ENCODE measurements at regions not wholly inside any gene's neighbourhood (a gene's known extent, or its start where the extent isn't known, plus 50 kb on each side); places are given as distances from the start of the nearest gene placed in this dataset.
"Not testable (repeated sequence)": the region's sequence is repeated elsewhere in the genome, so short reads cannot be mapped to it uniquely, and the experiment has no call there.

- DNase-seq: no peak
Measured at GRCh38 chr2:203585516-203585915, 50.4 kb upstream of the RAPH1 start.

GRCh38 chr2:203586206-203586605, 51.1 kb upstream of the RAPH1 start:
- no peak for DNase-seq

GRCh38 chr2:203586696-203587095, 51.6 kb upstream of the RAPH1 start:
- DNase-seq: no peak

- DNase-seq: no peak
Measured at GRCh38 chr2:203590496-203590895, 55.4 kb upstream of the RAPH1 start.

DNA sequence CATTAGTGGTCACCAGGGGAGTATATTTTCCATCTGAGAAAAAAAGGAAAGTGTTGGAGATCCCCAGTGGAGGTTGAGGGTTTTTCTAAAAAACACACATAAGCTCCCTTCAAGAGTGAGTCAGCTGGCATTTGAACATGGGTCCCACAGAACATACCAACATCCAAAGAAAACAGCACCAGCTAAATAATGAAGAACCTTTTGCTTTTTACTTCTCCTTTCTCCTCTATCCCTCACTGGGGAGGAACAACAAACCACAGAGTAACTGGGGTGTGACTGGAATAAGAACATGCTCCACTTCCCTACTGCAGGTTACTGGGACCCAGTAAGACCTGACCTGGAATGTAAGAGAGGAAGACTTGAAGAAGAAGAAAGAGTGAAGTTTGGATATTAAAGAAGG, 56.5 kb upstream of the RAPH1 start:
- DNase-seq: no peak

DNA sequence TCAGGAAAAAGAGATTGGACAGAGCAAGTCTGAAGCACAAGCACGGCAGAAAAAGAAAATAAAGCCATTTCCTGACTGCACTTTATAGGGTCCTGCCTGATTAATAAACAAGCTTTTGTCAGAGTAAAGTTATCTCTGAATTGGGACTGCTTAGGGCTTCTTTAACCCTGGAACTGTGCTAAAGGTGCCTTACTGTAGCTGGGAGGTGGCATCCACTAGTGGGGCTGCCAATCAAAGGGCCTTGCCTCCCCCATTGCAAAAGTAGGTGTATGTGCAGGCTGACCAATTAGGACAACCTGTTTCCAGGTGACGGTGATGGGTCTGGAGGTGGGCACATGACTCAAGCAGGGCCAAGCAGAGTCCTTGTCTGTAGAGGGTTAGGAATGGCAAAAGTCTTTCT, 57.4 kb upstream of the RAPH1 start:
- no peak for DNase-seq

GRCh38 chr2:203594541-203594940, 59.4 kb upstream of the RAPH1 start:
- no peak for DNase-seq

GRCh38 chr2:203596183-203596582, 61.1 kb upstream of the RAPH1 start:
- DNase-seq: no peak

GRCh38 chr2:203599509-203599908, 64.4 kb upstream of the RAPH1 start:
- no peak for DNase-seq

DNA sequence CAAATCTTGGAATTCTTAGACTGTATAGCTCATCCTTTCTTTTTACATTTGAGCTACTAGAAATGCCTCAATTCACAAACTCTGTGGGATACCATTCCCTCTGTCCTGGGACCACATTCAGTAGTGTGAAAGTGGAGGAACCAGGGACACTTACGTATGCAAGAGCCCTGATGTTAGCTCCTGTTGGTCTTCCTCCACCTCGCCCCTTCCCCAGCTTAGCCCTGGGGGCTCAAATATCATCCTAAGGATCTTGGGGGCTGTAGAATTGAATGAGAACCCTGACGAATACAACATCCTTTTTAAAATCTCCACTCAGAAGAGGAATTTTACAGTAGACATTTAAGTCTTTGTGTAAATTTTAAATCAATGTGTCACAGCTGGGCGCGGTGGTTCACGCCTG, 65.2 kb upstream of the RAPH1 start:
- no peak for DNase-seq

- no peak for DNase-seq
Measured at GRCh38 chr2:203603456-203604389, 68.6 kb upstream of the RAPH1 start.

DNA sequence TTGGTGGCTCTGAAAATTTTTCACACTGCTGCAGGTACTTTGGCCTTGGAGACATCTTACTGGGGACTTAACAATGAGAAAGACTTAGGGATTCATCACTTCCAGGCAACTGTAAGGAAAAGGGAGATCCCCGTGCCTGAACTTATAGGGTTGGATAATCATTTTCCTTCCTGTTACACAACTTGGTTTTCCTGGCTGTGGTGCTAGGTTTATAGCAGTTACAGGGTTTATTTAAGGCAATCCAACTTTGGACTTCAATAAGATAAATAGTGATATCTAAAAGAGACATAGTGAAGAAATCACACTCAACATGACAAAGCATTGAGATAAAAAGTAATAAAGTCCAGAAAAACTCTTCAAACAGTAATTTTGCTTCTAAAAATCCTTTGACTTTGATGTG, 70.2 kb upstream of the RAPH1 start:
- DNase-seq: no peak

DNA sequence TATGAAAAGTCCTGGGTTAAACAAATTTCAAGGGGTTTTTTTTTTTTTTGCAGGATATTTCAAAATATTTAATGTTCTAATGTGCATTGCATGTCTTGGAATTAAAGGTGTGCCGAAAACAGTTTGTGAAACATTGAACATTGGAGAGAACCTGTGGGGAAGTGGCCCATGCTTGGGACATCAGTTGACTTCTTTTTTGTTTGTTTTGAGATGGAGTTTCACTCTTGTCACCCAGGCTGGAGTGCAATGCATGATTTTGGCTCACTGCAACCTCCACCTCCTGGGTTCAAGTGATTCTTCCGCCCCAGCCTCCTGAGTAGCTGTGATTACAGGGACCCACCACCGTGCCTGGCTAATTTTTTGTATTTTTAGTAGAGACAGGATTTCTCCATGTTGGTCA, 71.0 kb upstream of the RAPH1 start:
- DNase-seq: no peak

DNA sequence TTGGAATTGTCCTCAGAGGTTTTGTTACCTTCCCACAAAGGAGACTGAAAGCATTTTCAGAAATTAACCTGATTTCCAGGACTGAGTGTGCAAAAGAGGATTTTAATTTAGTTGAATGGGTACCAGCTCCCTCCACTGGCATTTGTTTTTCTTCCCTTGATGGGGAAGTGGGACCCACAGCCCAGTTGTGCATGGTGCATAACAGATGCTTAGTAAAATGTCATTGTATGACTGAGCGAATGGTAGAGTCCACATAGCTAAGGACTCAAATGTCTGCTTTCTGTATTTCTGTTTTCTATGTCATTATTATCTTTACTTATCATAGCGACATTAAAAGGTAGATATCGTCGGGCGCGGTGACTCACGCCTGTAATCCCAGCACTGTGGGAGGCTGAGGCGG, 75.5 kb upstream of the RAPH1 start:
- no peak for DNase-seq

DNA sequence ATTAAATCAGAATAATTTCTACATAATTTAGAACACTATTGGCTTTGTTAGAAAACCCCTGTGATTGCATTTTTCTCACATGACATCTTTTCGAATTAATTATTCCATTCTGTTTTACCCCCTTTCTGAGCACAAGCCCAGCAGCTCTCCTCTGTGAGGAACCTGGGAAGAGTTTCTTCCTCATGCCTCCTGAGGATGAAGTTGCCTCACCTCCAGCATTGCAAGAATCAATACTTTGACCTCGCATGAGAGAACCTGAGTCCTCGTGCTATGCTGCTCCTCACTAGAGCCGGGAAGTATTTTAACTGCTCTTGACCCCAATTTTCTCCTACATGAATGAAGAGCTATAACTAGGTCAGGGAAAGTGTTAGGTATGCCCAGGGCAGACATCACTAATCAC, 77.1 kb upstream of the RAPH1 start:
- no peak for DNase-seq

DNA sequence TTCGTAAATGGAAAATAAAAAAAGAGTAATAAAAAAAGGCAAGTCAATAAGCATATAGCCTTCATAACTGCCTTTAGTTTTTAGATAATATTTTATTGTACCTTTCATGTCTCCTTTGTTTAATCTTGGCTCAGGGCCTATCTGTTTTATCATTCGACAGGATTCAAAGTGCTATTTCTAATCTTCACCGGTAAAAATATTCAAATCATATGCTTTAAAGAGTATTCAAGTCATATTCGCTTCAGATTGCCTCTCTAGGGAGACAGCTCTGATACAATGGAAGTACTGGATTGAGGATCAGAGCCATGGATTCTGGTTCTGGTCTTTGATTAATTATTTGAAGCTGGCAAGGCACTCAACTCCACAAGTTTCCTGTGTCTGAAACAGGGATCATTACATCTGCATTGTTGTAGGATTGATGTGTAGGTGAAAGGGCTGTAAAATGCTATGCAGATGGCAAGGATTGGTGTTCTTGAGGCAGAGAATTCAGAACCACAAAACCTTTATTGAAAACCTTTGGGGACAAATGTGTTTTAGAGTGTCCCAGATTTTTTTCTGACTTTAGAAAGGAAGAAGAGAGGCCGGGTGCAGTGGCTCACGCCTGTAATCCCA, 84.3 kb upstream of the RAPH1 start:
- no peak for DNase-seq

- no peak for DNase-seq
Measured at GRCh38 chr2:203621981-203622515, 84.4 kb upstream of the CD28 start.

GRCh38 chr2:203623096-203623495, 83.3 kb upstream of the CD28 start:
- DNase-seq: no peak

DNA sequence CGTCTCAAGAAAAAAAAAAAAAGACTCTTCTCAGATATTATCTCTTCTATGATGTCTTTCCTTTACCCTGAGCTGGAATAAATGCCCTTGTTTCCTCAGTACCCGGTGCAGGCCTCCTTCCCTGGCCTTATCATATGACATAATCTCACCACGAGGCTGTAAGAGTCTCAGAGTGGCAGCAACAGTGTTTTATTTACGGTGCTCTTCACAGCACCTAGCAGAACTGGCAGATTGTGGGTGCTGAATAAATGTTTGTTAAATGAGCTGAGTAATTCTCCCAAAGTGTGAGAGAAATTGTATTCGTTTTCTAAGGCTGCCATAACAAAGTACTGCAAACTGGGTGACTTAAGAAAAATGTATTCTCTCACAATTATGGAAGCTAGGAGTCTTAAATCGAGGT, 82.8 kb upstream of the CD28 start:
- no peak for DNase-seq

GRCh38 chr2:203625701-203626100, 80.7 kb upstream of the CD28 start:
- no peak for DNase-seq

- not testable (repeated sequence) for DNase-seq
Measured at GRCh38 chr2:203626247-203626646, 80.2 kb upstream of the CD28 start.

DNA sequence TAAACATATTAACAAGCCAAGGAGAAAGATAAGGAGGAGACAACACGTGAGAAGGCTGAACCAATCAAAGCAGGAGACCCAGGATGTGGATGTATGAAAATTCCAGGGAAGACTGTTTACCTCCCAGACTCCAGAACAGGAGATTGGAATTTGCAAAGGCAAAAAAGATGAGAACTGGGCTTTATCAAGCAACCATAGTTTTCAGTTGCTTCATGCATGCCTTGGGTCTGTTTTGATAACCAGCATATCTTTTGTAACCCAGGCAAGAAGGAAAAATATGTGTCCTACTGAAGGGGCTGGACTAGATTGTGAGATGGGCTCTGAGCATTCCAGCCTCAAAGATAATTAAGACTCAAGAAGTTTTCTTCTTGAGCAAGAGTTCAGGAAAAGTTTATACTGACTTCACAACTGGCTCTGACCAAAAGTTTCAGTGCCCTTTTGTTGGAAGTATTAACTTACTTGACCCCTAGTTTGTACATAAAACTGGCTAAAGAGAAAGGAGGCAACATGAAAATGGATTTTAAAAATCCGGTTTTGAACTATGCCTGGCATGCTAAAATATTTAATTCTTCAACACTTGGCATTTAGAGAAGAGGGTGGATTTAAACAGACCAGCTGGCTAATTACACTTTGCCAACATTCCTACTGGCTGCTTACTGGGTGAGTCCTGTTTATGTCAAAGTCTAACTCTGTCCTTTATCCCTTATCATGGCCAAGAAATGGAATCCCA, 79.3 kb upstream of the CD28 start:
- DNase-seq: no peak

DNA sequence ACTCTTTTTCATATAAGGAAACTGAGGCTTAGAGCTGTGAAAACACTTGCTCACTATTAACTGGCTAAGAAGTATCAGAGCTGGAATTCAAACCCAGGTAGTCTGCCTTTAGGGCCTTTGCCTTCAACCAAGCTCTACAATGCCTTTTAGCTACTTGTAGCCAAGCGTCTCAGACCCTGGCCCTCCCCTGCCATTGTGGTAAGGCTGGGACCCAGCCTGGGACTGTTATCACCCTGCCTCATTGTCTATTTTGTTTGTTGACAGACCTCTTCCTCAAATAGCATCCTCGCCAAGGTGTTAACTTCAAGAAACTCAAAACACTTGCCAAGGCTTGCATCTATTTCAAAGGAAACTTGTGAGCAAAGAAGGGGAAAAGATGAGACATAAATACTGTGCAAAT, 76.7 kb upstream of the CD28 start:
- no peak for DNase-seq
